Panc1 (cell line): ENCODE measurements at regions not wholly inside any gene's neighbourhood (a gene's known extent, or its start where the extent isn't known, plus 50 kb on each side); places are given as distances from the start of the nearest gene placed in this dataset.

Source experiments
- ATAC-seq: fragments of 200-7000 bp; cut with Tn5 transposase; 2 replicates; pipeline ENCODE4 v1.9.1; 2020; ENCODE audit warnings: mild to moderate bottlenecking, moderate library complexity
- BruUV-seq: library from RNA; stranded (reverse); fragments of 400-500 nt; replicated peaks from 2 replicates; lab custom pipeline; 2021; lab: Mats Ljungman, UMichigan
- CTCF ChIA-PET: fragments of 300-600 bp; sonication (Branson Sonifier 250); formaldehyde crosslinking; loops from one replicate; lab custom pipeline; 2022; ENCODE audit warnings: antibody characterized with exemption; lab: Charles Lee
- POLR2A ChIA-PET: fragments of 300-600 bp; sonication (Branson Sonifier 250); formaldehyde crosslinking; loops from one replicate; lab custom pipeline; 2022; ENCODE audit warnings: antibody characterized with exemption; lab: Charles Lee
- DNase-seq: peaks from one replicate; pipeline ENCODE4 v3.0.0-alpha.2; 2010; ENCODE audit warnings: low read depth, low spot score
- H3K27ac ChIP-seq: 2 replicates; pipeline ENCODE4 v1.5.1; 2011; ENCODE audit warnings: mild to moderate bottlenecking, low read length, inconsistent platforms
- H3K27me3 ChIP-seq: fragments of 200-500 bp; sonication (Bioruptor generic); 2 replicates; pipeline ENCODE4 v1.6.0; 2014; ENCODE audit warnings: low read length, inconsistent platforms; ENCODE audit not compliant: control insufficient read depth, insufficient read depth
- H3K36me3 ChIP-seq: fragments of 200-500 bp; sonication (Bioruptor generic); 2 replicates; pipeline ENCODE4 v1.5.1; 2014; ENCODE audit warnings: inconsistent platforms, mild to moderate bottlenecking, low read length, moderate library complexity; ENCODE audit not compliant: control insufficient read depth, insufficient read depth
- H3K4me1 ChIP-seq: 2 replicates; pipeline ENCODE4 v1.5.1; 2011; ENCODE audit warnings: inconsistent platforms, mild to moderate bottlenecking, low read length, moderate library complexity; ENCODE audit not compliant: control insufficient read depth, insufficient read depth
- H3K4me3 ChIP-seq, 2 experiments: 2 replicates each; pipeline ENCODE4 v1.5.1; 2011 to 2012; ENCODE audit warnings: low read depth in 2 of 2, low read length in 2 of 2, mild to moderate bottlenecking in 2 of 2, inconsistent platforms in 1 of 2, moderate library complexity in 1 of 2
- H3K9me3 ChIP-seq: fragments of 200-500 bp; sonication (Bioruptor generic); 2 replicates; pipeline ENCODE4 v1.5.1; 2014; ENCODE audit warnings: low read depth, mild to moderate bottlenecking, inconsistent platforms, low read length, moderate library complexity; ENCODE audit not compliant: control insufficient read depth, insufficient read depth
- CTCF ChIP-seq: fragments of 450-650 bp; IDR thresholded peaks from 2 replicates; pipeline ENCODE4 v1.5.1; 2017; ENCODE audit warnings: mild to moderate bottlenecking
- POLR2AphosphoS5 ChIP-seq: IDR thresholded peaks from 2 replicates; pipeline ENCODE4 v1.6.1; 2012; ENCODE audit warnings: mild to moderate bottlenecking, low read depth, low read length, moderate library complexity
- REST ChIP-seq, 2 experiments: IDR thresholded peaks; 2 replicates each; pipeline ENCODE4 v1.6.1; 2011 to 2012; ENCODE audit warnings: low read depth in 2 of 2, control low read depth in 1 of 2, low read length in 1 of 2, mild to moderate bottlenecking in 1 of 2, moderate library complexity in 1 of 2; ENCODE audit not compliant: insufficient read depth in 1 of 2
- SIN3A ChIP-seq: IDR thresholded peaks from 2 replicates; pipeline ENCODE4 v1.6.1; 2012; ENCODE audit warnings: low read depth, mild to moderate bottlenecking, low read length, moderate library complexity, borderline replicate concordance; ENCODE audit not compliant: insufficient read depth
- TCF7L2 ChIP-seq: IDR thresholded peaks from 2 replicates; pipeline ENCODE4 v1.6.1; 2011; ENCODE audit warnings: mild to moderate bottlenecking, low read depth, low read length, inconsistent platforms
- in situ Hi-C: cut with HindIII; loops from 2 replicates; pipeline ENCODE4 v1.10.0; 2016; ENCODE audit warnings: low sequenced_read_pairs, low pct_unique_long_range_greater_than_20kb
- intact Hi-C: fragments of 100-400 bp; cut with micrococcal nuclease; formaldehyde crosslinking; loops from one replicate; pipeline ENCODE4 v1.10.0; 2022; ENCODE audit not compliant: unreplicated experiment

- intact Hi-C loops, result no loop called here
These were observed 359.2 kb downstream of the PBX1 start for GRCh38 chr1:164918140-164918539.

GRCh38 chr1:164914208-164914607, 355.2 kb downstream of the PBX1 start:
- in situ Hi-C loops, result no loop called here
- no peaks in the 10 kb centered on the region for H3K9me3 ChIP-seq
- H3K27me3 ChIP-seq, result no peaks in the 10 kb centered on the region; the same call in 1 of the 2 replicates
- TF ChIP-seq REST (IDR thresholded peaks at IDR 0.05; ENCODE audit: insufficient read depth in 1 of 2, low read depth in 2 of 2, low read length in 1 of 2) (no peak), CTCF (no peak), TCF7L2 (no peak), POLR2AphosphoS5 (no peak), SIN3A (no peak)
- BruUV-seq, result no TSS peak
- ChIA-PET POLR2A (no interaction called here), CTCF (no interaction called here)
- no peak for DNase-seq
- intact Hi-C loops, result no loop called here
- H3K4me1 ChIP-seq, result no peaks in the 10 kb centered on the region
- H3K4me3 ChIP-seq, result no peak overlapping the region
- H3K36me3 ChIP-seq, result no peaks in the 10 kb centered on the region
- ATAC-seq, result no peak
- no peak overlapping the region for H3K27ac ChIP-seq

More at GRCh38 chr1:164918140-164918539, 359.2 kb downstream of the PBX1 start:
- no peak overlapping the region for H3K4me3 ChIP-seq
- POLR2A ChIA-PET, result no interaction called here
- CTCF ChIA-PET, result no interaction called here
- no peak for DNase-seq
- no peaks in the 10 kb centered on the region; the same call in 1 of the 2 replicates for H3K27me3 ChIP-seq
- H3K4me1 ChIP-seq, result no peaks in the 10 kb centered on the region
- H3K27ac ChIP-seq, result no peak overlapping the region
- no peak for ATAC-seq
- no peaks in the 10 kb centered on the region for H3K9me3 ChIP-seq
- in situ Hi-C loops, result no loop called here
- H3K36me3 ChIP-seq, result no peaks in the 10 kb centered on the region
- TF ChIP-seq CTCF (no peak), POLR2AphosphoS5 (no peak), TCF7L2 (no peak), SIN3A (no peak), REST (IDR thresholded peaks at IDR 0.05; ENCODE audit: insufficient read depth in 1 of 2, low read depth in 2 of 2, low read length in 1 of 2) (no peak)
- BruUV-seq, result no TSS peak
